LNCAP (cell line): ENCODE measurements at regions not wholly inside any gene's neighbourhood (a gene's known extent, or its start where the extent isn't known, plus 50 kb on each side); places are given as distances from the start of the nearest gene placed in this dataset.

Source experiments
- CTCF ChIP-seq: fragments of 450-650 bp; IDR thresholded peaks from 2 replicates; pipeline ENCODE4 v1.5.1; 2017; ENCODE audit warnings: mild to moderate bottlenecking

- no peak for TF ChIP-seq CTCF
Measured at GRCh38 chr10:36092116-36092515, 450.0 kb upstream of the FZD8 start.

GRCh38 chr10:36091007-36091406 lies 448.9 kb upstream of the FZD8 start:
- TF ChIP-seq CTCF: no peak

- TF ChIP-seq CTCF: no peak
Measured at GRCh38 chr10:36089790-36090440, 447.8 kb upstream of the FZD8 start.

GRCh38 chr10:36087006-36088005 lies 445.2 kb upstream of the FZD8 start:
- TF ChIP-seq CTCF: no peak

GRCh38 chr10:36075196-36075595 lies 433.1 kb upstream of the FZD8 start:
- TF ChIP-seq CTCF: no peak

GRCh38 chr10:36073796-36074345 lies 431.8 kb upstream of the FZD8 start:
- TF ChIP-seq CTCF: no peak

GRCh38 chr10:36068542-36068941 lies 426.4 kb upstream of the FZD8 start:
- TF ChIP-seq CTCF: no peak
